ENCODE measurements at regions not wholly inside any gene's neighbourhood (a gene's known extent, or its start where the extent isn't known, plus 50 kb on each side); places are given as distances from the start of the nearest gene placed in this dataset.

DNA sequence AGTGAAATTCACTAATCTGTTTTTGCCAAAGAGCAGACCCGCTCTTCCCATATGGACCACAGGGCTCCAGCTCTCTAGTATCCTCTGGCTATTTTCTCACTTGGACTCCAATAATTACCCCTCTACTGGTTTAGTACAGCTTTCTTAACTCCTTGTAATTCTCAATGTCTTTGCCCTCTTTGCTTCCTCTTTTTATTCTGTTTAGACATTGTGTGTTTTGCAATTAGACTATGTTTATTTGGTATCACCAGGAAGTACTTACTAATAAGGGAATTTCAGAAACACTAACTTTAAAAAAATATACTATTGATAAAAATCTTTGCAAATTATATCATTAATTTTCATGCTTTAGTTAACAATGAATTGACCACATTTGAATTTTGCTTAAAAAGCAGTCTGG lies 111.6 kb upstream of the OBI1 start:
- peak in 1 of 2 experiments; percentile 20 for DNase-seq

DNA sequence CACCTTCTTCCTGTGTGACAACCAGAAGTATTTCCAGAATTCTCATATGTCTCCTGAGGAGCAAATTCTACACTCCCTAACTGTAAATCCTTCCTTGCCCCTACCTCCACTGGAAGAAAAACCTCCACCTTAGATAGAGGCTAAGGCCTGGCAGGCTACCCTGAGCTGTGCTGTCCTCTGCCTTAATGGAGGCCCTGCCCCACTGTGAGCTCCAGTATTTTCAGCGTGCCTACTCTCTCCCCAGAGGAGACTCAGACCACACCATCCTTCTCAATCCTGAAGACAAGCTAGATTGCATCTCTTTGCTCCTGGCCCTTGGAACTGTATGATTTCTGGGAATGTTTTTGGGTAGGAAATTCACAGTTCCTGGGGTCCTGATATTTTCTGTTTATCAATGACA lies 110.0 kb upstream of the OBI1 start:
- no peak for DNase-seq

DNA sequence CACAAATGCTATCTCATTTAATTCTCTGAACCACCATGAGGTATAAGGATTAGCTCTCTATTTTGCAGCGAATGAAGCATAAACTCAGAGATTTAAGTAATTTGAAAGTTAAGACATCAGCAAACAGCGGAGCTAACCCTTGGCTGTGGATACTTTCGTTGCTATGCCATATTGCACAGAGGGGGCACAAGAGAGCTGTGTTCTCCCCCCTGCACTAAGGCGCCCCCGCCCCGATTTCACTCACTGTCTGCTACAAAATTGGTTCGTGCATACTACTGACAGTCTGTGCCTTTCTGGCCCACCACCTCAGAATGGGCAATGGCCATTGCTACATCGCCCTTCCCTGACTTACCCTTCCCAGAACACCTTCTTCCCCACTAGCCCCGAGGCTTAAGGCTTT lies 105.7 kb upstream of the OBI1 start:
- DNase-seq = no peak

DNA sequence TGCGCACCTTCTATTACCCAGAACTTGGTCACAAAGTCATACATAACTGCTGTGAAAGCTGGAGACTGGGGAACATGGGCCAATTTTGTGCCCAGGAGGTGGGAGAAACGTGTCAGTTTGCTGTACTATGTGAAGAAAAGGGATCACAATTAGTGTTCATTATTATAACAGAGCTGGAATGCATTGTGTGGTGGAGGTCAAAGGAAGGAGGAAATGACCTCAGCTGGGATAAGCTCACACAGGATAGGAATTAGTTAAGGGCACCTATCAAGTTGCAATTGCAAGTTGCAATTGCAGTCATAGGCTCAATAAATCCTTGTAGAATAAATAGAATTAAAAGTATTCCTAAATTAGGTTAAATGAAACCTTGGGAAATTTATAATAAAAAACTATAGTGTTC lies 103.9 kb upstream of the OBI1 start:
- no peak for DNase-seq

DNA sequence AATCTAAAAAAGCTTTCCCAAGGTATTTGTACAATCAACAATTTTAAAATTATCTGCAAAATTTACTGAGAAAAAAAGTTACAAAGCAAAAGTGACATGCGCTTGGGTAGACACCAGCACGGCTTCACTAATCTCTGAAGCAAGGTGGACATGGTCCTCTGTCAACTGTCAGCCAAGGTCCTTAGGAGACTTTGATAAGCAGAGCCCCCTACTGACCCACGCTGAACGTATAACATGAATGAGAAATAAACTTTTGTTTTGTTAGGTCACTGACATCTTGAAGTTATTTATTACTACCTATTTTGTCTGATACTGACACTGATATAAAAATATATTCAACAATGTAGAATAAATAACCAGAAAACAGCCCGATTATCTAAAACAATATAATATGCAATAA lies 100.7 kb upstream of the OBI1 start:
- no peak for DNase-seq

DNA sequence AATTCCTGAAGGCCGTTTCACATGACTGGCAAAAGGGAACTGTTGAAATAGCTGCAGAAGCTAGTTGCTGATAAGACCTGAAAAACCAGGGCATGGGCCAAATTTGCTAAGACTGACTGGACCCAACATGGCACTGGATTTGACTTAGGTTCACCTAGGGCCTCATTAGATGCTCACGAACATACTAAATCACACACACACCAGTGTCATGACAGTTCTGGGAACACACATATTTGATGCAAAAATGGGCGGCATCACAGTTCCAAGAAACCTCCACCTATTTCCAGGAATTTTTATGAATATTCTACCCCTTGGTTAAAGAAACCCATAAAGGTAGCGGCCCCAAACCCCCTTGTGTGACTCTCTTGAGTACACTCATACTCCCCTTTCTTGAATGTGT lies 99.6 kb upstream of the OBI1 start:
- no peak for DNase-seq

DNA sequence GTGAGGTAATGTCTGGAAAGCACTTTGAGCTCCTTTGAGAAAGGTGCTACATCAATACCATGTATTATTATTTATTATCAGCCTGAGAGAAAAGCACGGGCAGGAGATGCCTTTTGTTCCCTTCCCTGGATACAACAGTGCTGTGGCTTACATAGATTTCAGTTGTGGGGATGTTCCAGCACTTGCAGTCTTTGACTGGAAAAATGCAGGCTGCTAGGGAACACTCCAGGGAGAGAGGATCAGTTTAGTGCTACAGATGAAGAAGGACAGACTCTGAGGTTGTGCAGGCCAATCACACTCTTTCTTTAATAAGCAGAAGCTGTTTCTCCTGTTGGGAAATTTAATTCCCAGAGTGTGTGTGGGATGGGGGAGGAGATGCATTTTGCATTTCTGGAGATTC lies 94.5 kb upstream of the OBI1 start:
- no peak for DNase-seq

DNA sequence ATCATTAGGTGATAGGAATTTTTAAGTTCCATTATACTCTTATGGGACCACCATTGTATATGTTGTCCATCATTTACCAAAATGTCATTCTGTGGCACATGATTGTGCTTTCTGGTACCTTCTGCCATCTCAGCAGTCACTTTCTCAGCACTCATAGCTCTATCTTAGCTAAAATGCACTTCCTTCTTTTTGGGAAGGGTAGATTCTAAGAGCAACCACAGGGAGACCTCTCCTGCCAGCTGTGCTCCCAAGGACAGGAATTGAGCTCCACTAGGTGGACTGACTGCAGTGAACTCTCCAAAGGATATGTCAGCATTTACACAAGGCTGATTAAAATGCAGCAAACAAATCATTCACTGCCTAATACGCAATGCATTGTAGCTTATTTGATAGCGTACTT lies 91.8 kb upstream of the OBI1 start:
- DNase-seq = no peak

DNA sequence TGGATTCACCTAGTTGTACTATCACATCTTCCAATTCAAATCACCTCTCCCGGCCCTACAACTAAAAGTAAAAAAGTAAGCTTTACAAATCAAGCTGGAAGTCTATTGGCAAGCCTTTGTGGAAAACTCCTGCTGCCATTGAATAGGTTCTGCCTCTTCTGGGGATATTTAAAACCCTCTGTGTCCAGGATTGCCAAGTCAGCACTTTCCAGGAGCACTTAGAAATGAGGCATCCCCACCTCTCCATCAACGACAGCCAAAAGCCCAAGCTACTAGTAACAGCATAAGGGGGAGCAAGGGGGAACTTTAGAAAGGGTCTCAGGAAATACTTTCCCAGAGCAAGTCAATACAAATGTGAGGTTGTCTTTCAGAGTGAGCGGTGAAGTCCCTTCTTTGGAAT lies 85.0 kb upstream of the OBI1 start:
- no peak for DNase-seq

DNA sequence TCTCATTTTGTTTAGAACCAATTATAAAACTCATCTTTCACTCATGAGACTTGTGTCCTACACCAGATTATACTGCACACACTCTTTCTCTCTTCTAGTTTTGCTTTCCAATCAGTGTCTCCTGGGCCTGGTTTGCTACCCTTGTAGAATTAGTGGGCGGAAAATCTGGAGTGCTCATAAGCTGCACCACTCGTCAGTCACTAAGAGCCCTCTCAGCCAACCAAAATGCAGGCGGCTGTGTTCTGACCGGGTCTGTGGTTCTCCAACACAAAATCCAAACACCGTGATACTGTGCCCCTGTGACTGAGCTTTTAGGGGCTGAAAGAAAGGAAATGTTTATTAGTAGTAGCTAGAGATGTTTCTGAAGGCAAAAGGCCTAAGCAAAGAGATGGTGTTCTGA lies 83.7 kb upstream of the OBI1 start:
- DNase-seq = peak; percentile 24 to 62

DNA sequence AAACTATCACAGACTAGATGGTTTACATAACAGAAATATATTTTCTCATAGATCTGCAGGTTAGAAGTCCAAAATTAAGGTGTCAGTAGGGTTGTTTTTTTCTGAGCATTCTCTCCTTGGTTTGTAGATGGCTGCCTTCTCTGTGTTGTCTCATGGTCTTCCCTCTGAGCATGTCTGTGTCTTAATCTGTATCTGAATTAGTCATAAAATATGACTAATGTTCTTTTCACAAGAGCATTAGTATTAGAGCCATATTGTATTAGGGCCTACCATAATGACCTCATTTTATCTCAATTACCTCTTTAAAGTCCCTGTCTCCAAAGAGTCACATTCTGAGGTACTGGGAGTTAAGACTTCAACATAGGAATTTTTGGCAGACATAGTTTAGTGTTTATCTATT lies 77.2 kb upstream of the OBI1 start:
- peak in 1 of 2 experiments; percentile 25 for DNase-seq

DNA sequence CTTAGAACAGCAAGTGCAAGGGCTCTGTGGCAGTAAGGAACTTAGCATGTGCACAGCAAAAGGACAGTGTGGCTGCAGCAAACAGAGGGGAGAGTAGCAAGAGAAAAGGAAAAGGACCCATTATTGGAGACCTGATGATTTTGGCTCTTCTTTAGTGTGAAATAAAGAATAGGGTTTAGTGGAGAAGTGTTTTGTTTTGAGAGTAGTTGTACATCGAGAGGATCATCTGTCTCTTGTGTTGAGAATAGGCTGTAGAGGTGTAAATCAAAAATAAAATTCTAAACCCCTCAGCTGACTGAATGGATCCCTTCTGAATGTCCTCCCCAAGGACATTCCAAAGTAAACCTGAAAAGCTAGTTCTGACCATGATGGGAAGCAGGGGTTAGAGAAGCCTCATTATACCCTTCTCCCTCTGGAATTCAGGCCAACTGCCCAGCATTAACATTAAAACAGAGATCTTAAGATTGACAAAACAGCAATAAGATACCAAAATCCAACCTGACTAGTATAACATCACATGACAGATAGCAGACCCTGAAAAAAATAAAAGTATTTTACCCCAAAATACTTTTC lies 73.6 kb upstream of the OBI1 start:
- DNase-seq = no peak

DNA sequence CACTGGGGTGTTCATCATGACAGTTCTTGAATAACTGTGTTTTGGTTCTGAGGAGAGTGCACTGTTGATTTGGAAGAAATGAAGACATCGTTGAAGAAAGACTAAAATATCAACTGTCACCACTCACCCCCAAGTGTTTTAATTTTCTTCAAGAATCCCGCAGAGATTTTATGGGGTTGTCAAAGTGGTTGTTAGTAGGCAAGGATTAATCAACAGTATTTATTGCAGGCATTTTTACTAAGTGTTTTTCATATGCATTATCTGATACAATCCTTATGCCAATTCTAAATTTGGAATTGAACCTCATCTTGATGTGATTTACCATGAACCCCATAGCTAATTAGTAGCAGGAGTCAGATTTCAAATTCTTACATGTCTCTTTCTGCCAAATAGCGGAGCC lies 63.7 kb upstream of the OBI1 start:
- no peak for DNase-seq

DNA sequence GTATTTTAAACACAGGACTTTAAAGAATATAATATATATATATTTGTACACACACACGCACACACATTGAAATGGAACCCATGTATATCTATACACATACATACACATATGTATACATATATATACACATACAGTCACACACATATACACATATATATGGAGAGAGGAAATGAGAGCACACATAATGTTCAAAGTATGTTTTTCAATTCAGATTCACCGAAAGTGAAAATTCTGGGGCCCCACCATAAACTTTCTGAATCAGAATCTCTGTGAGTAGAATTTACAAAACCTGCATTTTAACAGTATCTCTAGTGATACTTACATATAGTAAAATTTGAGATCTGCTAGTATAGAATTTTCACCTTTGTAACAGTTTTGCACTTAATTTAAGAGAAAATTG lies 60.4 kb upstream of the OBI1 start:
- no peak for DNase-seq

DNA sequence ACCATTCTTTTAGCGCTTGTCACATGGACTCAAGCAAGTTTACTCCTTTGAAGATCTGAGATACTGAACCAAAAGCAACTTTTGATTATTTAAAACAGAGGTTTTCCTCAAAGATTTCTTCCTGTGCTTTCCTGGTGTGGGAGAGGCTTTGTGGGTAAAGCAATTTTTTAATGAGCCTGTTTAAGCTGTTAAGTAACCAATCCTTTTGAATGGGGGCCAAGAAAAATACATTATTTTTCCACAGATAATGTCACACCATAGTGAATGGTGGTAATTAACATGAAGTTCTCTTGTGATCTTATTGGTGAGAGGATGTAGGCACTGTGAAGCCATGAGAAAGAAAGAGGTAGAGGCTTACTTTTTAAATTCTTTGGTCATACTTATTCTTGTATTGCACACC lies 55.8 kb upstream of the OBI1 start:
- DNase-seq = no peak

DNA sequence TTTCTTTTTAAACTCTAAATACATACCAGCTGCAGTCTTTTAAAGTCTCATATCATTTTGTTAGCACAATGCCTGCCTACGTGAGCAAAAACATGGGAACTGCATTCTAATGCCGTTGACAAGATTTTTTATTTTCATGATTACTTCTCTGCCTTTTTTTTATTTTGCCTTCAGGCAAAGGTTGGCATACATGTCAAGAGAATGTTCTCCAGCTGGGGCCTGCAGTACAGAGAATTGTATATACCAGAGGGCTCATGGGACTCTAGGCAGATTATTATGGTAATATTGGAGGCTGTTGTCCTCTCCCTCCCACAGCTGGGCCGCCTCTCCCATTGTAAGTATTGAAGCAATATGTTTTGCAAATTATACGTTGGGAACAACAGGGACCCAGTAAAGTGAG lies 53.9 kb upstream of the OBI1 start:
- no peak for DNase-seq

DNA sequence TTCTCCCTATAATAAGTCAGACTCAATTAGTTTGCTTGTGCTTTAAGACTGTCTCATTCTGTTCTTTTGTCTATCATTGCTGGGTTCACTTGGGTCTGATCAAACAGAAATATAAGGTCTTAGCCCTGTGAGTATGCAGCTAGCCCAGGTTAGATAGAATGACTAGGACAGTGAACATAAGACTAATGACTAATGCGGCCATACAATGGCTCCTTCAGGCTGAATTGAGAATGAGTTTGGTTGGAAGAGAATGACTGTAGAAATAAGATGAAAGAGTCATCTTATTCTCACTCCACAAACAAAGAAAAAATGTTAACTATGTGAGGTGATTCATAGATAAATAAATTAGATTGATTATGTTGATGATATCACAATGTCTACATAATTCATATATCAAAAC lies 50.1 kb upstream of the OBI1 start:
- DNase-seq = no peak
